ENCODE measurements at regions not wholly inside any gene's neighbourhood (a gene's known extent, or its start where the extent isn't known, plus 50 kb on each side); places are given as distances from the start of the nearest gene placed in this dataset.

DNA sequence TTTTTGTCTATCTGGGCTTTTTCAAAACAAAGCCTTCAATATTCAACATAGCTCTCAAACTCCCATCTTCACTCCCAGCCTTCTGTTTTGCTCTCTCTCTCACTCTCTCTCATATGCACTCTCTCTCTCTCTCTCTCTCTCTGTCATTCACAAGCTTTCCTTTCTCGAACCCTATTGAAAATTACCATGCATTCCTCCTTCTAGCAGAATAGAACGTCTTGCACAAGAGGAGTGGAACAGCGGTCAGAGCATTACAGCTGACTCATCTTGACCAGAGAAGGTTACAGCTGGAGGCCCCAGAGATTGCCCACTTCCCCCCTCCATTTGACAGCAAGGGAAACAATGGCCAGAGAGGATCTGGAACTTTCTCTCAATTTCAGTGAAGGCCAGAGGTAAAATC, 51.0 kb upstream of the LIFR start:
- Histone ChIP-seq H3K27ac (ENCODE audit: low read depth in 1 of 3, low read length in 2 of 3) (no peak overlapping the region), H3K4me1 (ENCODE audit: control insufficient read depth in 3 of 3, insufficient read depth in 2 of 3, low read depth in 1 of 3, low read length in 2 of 3) (peaks cover 0 to 10% (median 0%) of the 10 kb centered on the region in 3 donors), H3K9me3 (ENCODE audit: control insufficient read depth in 2 of 2, insufficient read depth in 1 of 2, low read depth in 1 of 2, low read length in 1 of 2) (no peaks in the 10 kb centered on the region), H3K36me3 (ENCODE audit: control insufficient read depth in 3 of 3, insufficient read depth in 2 of 3, low read depth in 1 of 3, low read length in 3 of 3) (no peaks in the 10 kb centered on the region), H3K4me3 (ENCODE audit: low read depth in 1 of 3, low read length in 3 of 3) (no peak overlapping the region), H3K27me3 (ENCODE audit: control insufficient read depth in 3 of 3, insufficient read depth in 3 of 3, low read length in 3 of 3) (peaks cover 0 to 7% (median 0%) of the 10 kb centered on the region in 3 donors)
- 44 to 67% (median 45%) methylated on average over 3 of the region's 3 CpGs for WGBS, 3 donors
- no peak for FAIRE-seq
- peak in 1 of 2 donors; percentile 24 for DNase-seq

DNA sequence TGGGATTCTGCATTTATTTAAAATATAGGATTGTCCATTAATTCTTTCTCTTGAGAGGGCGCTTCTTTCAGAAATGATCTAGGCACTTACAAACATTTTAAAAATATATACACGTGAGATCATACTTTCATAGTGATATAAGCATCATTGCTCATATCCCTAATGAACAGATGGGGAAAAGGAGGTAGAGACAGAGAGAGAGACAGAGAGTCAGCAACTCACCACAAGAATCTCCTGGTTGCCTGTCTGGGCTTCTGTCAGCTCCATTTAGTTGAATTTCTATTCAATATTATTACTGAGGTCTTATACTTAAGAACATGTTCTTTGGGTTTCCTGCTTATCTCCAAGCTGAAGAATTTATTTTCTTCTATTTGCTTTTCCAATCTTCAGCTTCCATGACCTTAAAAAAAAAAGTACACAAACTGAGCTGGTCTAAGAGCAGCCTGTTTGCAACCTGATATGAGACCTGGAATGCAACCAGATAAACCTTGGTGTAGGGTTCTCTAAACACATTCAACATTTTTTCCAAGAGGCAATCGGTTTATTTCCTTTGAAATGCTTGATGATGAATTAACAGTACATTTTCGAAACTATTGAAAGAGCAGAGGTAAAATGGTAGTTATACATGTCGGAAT, 51.6 kb upstream of the LIFR start:
- whole genome bisulfite sequencing, 3 donors: 54 to 66% (median 55%) methylated on average over 5 of the region's 5 CpGs
- peak in 1 of 2 donors; percentile 17 for DNase-seq
- no peak overlapping the region for H3K27ac ChIP-seq (ENCODE audit: low read depth in 1 of 3, low read length in 2 of 3)

DNA sequence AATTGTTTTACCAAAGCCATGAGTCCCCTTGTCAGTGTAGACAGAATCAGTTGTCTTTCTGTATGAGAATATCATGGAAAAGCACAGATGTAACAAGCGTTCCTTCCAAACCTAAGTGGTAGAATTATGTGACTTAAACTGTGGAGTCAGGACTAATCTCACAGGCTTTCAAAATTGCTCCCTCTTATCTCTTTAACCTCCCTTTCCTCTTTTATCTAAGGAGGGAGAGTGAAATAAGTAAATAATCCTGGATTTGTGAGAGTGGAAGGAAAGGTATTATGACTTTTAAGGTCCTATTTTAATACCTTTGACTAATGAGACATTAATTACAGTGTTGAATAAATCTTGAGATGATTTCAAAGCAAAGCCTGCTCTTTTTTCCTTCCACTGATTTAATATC, 52.4 kb upstream of the LIFR start:
- WGBS, 3 donors: 30 to 73% (median 34%) methylated on average over 1 of the region's 1 CpG
- Histone ChIP-seq H3K27ac (ENCODE audit: low read depth in 1 of 3, low read length in 2 of 3) (no peak overlapping the region), H3K4me1 (ENCODE audit: control insufficient read depth in 3 of 3, insufficient read depth in 2 of 3, low read depth in 1 of 3, low read length in 2 of 3) (peaks cover 0 to 10% (median 0%) of the 10 kb centered on the region in 3 donors), H3K4me3 (ENCODE audit: low read depth in 1 of 3, low read length in 3 of 3) (no peak overlapping the region), H3K9me3 (ENCODE audit: control insufficient read depth in 2 of 2, insufficient read depth in 1 of 2, low read depth in 1 of 2, low read length in 1 of 2) (no peaks in the 10 kb centered on the region), H3K27me3 (ENCODE audit: control insufficient read depth in 3 of 3, insufficient read depth in 3 of 3, low read length in 3 of 3) (peaks cover 0 to 5% (median 0%) of the 10 kb centered on the region in 3 donors), H3K36me3 (ENCODE audit: control insufficient read depth in 3 of 3, insufficient read depth in 2 of 3, low read depth in 1 of 3, low read length in 3 of 3) (no peaks in the 10 kb centered on the region)
- no peak for DNase-seq
- no peak for FAIRE-seq

More for the DNA sequence above, 51.6 kb upstream of the LIFR start:
- FAIRE-seq: no peak
- H3K9me3 ChIP-seq (ENCODE audit: control insufficient read depth in 2 of 2, insufficient read depth in 1 of 2, low read depth in 1 of 2, low read length in 1 of 2): no peaks in the 10 kb centered on the region
- peaks cover 0 to 10% (median 0%) of the 10 kb centered on the region in 3 donors for H3K4me1 ChIP-seq (ENCODE audit: control insufficient read depth in 3 of 3, insufficient read depth in 2 of 3, low read depth in 1 of 3, low read length in 2 of 3)
- no peaks in the 10 kb centered on the region for H3K36me3 ChIP-seq (ENCODE audit: control insufficient read depth in 3 of 3, insufficient read depth in 2 of 3, low read depth in 1 of 3, low read length in 3 of 3)
- peaks cover 0 to 7% (median 0%) of the 10 kb centered on the region in 3 donors for H3K27me3 ChIP-seq (ENCODE audit: control insufficient read depth in 3 of 3, insufficient read depth in 3 of 3, low read length in 3 of 3)
- H3K4me3 ChIP-seq (ENCODE audit: low read depth in 1 of 3, low read length in 3 of 3): no peak overlapping the region

DNA sequence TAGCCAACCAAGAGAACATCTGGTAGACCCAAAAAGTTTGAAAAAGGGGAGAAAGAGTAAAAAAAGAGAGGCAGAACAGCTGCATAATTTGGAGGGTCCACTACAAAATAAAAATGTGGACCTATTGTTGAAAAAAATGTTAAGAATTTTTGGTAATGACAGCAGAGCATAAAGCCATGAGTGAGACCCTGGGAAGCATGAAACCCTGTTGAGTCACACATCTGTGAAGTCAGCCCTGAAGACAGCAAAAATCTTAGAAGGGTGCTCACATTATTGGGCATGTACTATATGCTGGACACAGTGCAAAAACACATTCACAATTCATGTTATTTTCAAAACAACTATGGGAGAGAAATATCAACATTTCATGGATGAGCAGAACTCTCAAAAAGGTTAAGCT, 56.4 kb upstream of the LIFR start:
- no peak overlapping the region for H3K27ac ChIP-seq (ENCODE audit: low read depth in 1 of 3, low read length in 2 of 3)
- H3K36me3 ChIP-seq (ENCODE audit: control insufficient read depth in 3 of 3, insufficient read depth in 2 of 3, low read depth in 1 of 3, low read length in 3 of 3): no peaks in the 10 kb centered on the region
- H3K4me1 ChIP-seq (ENCODE audit: control insufficient read depth in 3 of 3, insufficient read depth in 2 of 3, low read depth in 1 of 3, low read length in 2 of 3): peaks cover 0 to 3% (median 0%) of the 10 kb centered on the region in 3 donors
- no peaks in the 10 kb centered on the region for H3K27me3 ChIP-seq (ENCODE audit: control insufficient read depth in 3 of 3, insufficient read depth in 3 of 3, low read length in 3 of 3)
- no peak overlapping the region for H3K4me3 ChIP-seq (ENCODE audit: low read depth in 1 of 3, low read length in 3 of 3)
- DNase-seq: no peak
- H3K9me3 ChIP-seq (ENCODE audit: control insufficient read depth in 2 of 2, insufficient read depth in 1 of 2, low read depth in 1 of 2, low read length in 1 of 2): no peaks in the 10 kb centered on the region
- no peak for FAIRE-seq

DNA sequence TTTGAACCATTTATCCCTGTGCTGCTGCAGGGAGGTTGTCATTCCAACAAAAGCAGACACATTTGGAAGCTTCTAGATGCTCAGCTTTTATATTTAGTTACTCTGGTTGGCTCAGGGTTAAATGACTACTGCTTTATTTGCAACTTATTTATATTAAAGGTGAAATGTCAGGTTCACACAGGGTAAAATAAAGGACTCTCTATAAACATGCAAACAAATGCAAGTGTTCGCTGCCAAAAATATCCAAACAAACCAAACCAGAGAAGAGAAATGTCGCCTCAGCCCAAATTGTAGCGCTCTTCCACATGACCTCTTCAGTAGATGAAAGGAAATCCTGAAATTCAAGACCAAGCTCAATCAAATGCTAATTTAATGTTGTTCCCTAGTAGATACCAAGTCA, 57.0 kb upstream of the LIFR start:
- peaks cover 0 to 3% (median 0%) of the 10 kb centered on the region in 3 donors for H3K4me1 ChIP-seq (ENCODE audit: control insufficient read depth in 3 of 3, insufficient read depth in 2 of 3, low read depth in 1 of 3, low read length in 2 of 3)
- no peaks in the 10 kb centered on the region for H3K9me3 ChIP-seq (ENCODE audit: control insufficient read depth in 2 of 2, insufficient read depth in 1 of 2, low read depth in 1 of 2, low read length in 1 of 2)
- WGBS, 3 donors: 69 to 85% (median 82%) methylated on average over 3 of the region's 3 CpGs
- H3K27ac ChIP-seq (ENCODE audit: low read depth in 1 of 3, low read length in 2 of 3): no peak overlapping the region
- FAIRE-seq (no peak), DNase-seq (no peak)
- H3K27me3 ChIP-seq (ENCODE audit: control insufficient read depth in 3 of 3, insufficient read depth in 3 of 3, low read length in 3 of 3): no peaks in the 10 kb centered on the region
- H3K36me3 ChIP-seq (ENCODE audit: control insufficient read depth in 3 of 3, insufficient read depth in 2 of 3, low read depth in 1 of 3, low read length in 3 of 3): no peaks in the 10 kb centered on the region
- no peak overlapping the region for H3K4me3 ChIP-seq (ENCODE audit: low read depth in 1 of 3, low read length in 3 of 3)

DNA sequence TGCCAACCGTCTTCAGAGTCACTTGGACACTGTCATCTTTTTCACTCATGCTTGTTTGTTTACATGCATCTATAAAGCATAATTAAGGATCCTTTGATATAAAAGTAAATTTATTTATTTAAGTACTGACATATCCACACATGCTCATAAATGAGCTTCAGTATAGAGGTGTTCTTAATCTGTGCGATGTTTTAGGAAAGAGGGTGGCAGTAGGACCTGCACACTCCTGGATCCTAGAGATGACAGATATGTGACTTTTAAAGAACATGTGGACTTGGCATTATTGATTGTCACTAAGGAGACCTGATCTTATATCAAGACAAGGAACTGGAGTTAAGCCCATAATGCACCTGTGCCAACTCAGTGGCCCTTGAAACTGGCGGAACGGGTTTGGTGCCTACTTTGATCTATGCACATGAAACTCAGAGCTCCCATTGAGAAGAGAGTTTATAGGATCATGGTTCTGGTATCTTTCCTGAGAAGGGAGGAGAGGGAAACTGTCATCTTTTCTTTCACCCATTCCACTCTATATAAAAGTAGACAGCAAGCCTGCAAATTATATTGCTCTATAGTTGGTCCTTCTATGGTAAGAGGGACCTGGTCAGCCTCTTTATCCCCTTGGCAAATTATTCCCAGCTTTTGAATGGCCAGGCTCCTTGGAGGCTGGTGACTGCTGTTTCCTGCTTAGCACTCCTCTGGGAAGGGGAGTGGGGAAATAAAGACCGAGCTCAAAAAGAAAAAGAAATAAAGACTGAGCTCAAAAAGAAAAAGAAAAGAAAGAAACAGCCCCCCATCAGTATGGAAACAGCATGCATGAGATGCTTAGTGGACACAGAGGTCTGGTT, 57.8 kb upstream of the LIFR start:
- Histone ChIP-seq H3K4me1 (ENCODE audit: control insufficient read depth in 3 of 3, insufficient read depth in 2 of 3, low read depth in 1 of 3, low read length in 2 of 3) (peaks cover 0 to 3% (median 0%) of the 10 kb centered on the region in 3 donors), H3K27ac (ENCODE audit: low read depth in 1 of 3, low read length in 2 of 3) (no peak overlapping the region), H3K27me3 (ENCODE audit: control insufficient read depth in 3 of 3, insufficient read depth in 3 of 3, low read length in 3 of 3) (no peaks in the 10 kb centered on the region), H3K4me3 (ENCODE audit: low read depth in 1 of 3, low read length in 3 of 3) (no peak overlapping the region), H3K36me3 (ENCODE audit: control insufficient read depth in 3 of 3, insufficient read depth in 2 of 3, low read depth in 1 of 3, low read length in 3 of 3) (no peaks in the 10 kb centered on the region), H3K9me3 (ENCODE audit: control insufficient read depth in 2 of 2, insufficient read depth in 1 of 2, low read depth in 1 of 2, low read length in 1 of 2) (no peaks in the 10 kb centered on the region)
- no peak for FAIRE-seq
- peak in 1 of 2 donors; percentile 78 for DNase-seq
- WGBS, 3 donors: 35 to 72% (median 43%) methylated on average over 5 of the region's 5 CpGs

DNA sequence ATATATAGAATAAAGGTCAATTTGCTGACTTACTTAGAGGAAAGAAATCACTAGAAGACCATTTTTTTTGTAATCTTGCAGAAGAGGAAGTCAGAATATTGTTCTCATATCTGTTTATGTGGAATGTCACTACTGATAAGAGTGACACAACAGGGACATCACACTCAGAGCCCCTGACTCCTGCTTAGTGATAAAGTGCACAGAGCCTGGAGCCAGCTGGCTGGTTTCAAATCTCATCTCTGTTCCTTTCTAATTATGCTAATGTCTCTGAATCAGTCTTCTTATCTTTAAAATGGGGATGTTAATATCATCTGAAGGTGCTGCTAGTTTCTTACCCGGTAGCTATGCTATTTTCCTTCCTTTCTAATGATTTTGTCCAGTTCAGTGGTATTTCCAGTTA, 58.6 kb upstream of the LIFR start:
- WGBS, 3 donors: 71 to 88% (median 76%) methylated on average over 1 of the region's 1 CpG
- Histone ChIP-seq H3K27ac (ENCODE audit: low read depth in 1 of 3, low read length in 2 of 3) (no peak overlapping the region), H3K4me3 (ENCODE audit: low read depth in 1 of 3, low read length in 3 of 3) (no peak overlapping the region), H3K4me1 (ENCODE audit: control insufficient read depth in 3 of 3, insufficient read depth in 2 of 3, low read depth in 1 of 3, low read length in 2 of 3) (peaks cover 0 to 3% (median 0%) of the 10 kb centered on the region in 3 donors), H3K27me3 (ENCODE audit: control insufficient read depth in 3 of 3, insufficient read depth in 3 of 3, low read length in 3 of 3) (no peaks in the 10 kb centered on the region), H3K9me3 (ENCODE audit: control insufficient read depth in 2 of 2, insufficient read depth in 1 of 2, low read depth in 1 of 2, low read length in 1 of 2) (peaks cover 0 to 6% of the 10 kb centered on the region in 2 donors), H3K36me3 (ENCODE audit: control insufficient read depth in 3 of 3, insufficient read depth in 2 of 3, low read depth in 1 of 3, low read length in 3 of 3) (no peaks in the 10 kb centered on the region)
- no peak for FAIRE-seq
- no peak for DNase-seq

DNA sequence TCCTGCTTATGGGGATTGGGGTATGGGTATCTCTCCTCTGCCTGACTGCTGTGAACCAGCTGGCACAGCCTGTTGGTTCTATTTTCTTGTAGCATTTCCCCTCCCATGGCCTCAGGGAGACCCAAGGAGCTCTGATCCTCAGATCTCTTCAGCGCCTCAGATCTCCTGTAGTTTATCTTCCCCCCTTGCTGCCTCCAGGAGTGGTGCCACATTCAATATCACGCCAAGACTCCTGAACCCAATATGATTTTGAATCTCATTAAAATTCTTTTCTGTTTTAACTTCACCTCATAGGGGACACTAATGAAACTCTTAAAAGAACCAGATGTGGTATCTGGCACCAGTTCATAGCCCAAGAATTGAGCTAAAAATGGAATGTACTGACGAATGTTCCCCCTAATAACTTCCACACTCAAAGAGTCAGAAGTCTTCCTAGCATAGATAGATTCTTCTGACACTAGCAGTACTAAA, 59.6 kb upstream of the LIFR start:
- no peak for DNase-seq
- no peaks in the 10 kb centered on the region for H3K27me3 ChIP-seq (ENCODE audit: control insufficient read depth in 3 of 3, insufficient read depth in 3 of 3, low read length in 3 of 3)
- H3K36me3 ChIP-seq (ENCODE audit: control insufficient read depth in 3 of 3, insufficient read depth in 2 of 3, low read depth in 1 of 3, low read length in 3 of 3): no peaks in the 10 kb centered on the region
- FAIRE-seq: no peak
- peaks cover 0 to 6% of the 10 kb centered on the region in 2 donors for H3K9me3 ChIP-seq (ENCODE audit: control insufficient read depth in 2 of 2, insufficient read depth in 1 of 2, low read depth in 1 of 2, low read length in 1 of 2)
- 75 to 79% (median 77%) methylated on average over 3 of the region's 3 CpGs for WGBS, 3 donors
- no peak overlapping the region for H3K4me3 ChIP-seq (ENCODE audit: low read depth in 1 of 3, low read length in 3 of 3)
- H3K27ac ChIP-seq (ENCODE audit: low read depth in 1 of 3, low read length in 2 of 3): no peak overlapping the region
- peaks cover 0 to 3% (median 0%) of the 10 kb centered on the region in 3 donors for H3K4me1 ChIP-seq (ENCODE audit: control insufficient read depth in 3 of 3, insufficient read depth in 2 of 3, low read depth in 1 of 3, low read length in 2 of 3)
